ENCODE measurements at regions not wholly inside any gene's neighbourhood (a gene's known extent, or its start where the extent isn't known, plus 50 kb on each side); places are given as distances from the start of the nearest gene placed in this dataset.

DNA sequence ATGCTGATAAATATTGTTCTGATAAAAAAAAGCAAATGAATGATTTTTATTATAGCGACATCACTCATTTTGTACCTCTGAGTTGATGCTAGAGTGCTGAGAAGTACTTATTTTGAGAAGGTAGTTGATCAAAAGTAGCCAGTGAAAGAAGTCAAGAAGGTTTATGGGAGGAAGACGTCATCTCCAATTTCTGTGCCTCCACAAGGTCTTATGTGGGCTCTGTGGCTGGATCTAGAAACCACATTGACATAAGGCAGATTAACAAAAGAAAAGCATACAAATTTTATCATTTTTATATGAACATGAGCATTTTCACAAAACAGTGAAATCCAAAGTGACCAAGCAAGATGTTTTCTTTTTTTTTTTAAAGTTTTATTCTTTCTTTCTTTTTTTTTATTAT, 289.5 kb upstream of the FAR2 start:
- H3K27ac ChIP-seq = no peak overlapping the region
- H3K27me3 ChIP-seq (ENCODE audit: insufficient read depth in 3 of 3, low read length in 2 of 3) = no peaks in the 10 kb centered on the region
- intact Hi-C loops (cut with DNase I) = no loop called here
- TF ChIP-seq, protein P1, sequence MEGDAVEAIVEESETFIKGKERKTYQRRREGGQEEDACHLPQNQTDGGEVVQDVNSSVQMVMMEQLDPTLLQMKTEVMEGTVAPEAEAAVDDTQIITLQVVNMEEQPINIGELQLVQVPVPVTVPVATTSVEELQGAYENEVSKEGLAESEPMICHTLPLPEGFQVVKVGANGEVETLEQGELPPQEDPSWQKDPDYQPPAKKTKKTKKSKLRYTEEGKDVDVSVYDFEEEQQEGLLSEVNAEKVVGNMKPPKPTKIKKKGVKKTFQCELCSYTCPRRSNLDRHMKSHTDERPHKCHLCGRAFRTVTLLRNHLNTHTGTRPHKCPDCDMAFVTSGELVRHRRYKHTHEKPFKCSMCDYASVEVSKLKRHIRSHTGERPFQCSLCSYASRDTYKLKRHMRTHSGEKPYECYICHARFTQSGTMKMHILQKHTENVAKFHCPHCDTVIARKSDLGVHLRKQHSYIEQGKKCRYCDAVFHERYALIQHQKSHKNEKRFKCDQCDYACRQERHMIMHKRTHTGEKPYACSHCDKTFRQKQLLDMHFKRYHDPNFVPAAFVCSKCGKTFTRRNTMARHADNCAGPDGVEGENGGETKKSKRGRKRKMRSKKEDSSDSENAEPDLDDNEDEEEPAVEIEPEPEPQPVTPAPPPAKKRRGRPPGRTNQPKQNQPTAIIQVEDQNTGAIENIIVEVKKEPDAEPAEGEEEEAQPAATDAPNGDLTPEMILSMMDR (IDR thresholded peaks at IDR 0.05) = no peak
- no peaks in the 10 kb centered on the region for H3K9me3 ChIP-seq
- H3K4me3 ChIP-seq = no peak overlapping the region
- DNase-seq = no peak
- H3K36me3 ChIP-seq (ENCODE audit: insufficient read depth in 1 of 2, low read depth in 1 of 2) = no peaks in the 10 kb centered on the region
- no peak for ATAC-seq
- H3K4me1 ChIP-seq = no peaks in the 10 kb centered on the region
- 87 to 91% (median 88%) methylated on average over 2 of the region's 2 CpGs for WGBS, 3 donors

DNA sequence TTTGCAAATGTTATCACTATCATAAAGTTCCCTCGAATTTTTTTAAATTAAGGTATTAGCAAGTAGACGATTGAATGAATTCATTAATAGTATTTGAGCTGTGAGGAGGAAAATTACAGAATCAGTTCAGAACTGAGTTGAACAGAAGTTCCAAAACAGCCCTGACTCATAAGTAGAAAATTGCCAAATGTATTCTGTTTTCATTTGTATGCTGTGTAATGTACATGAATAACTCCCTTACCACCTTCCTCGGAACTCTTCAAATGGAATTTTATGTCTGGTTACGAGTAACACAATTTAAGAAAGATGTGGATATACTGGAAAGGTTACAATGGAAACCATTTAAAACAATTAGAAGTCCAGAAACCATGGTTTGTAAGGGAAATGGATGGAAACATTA, 283.3 kb upstream of the FAR2 start:
- WGBS, 3 donors = 68 to 77% (median 69%) methylated on average over 4 of the region's 4 CpGs
- no peak for ATAC-seq
- Histone ChIP-seq H3K36me3 (ENCODE audit: insufficient read depth in 1 of 2, low read depth in 1 of 2) (no peaks in the 10 kb centered on the region), H3K27ac (no peak overlapping the region), H3K4me3 (no peak overlapping the region), H3K9me3 (no peaks in the 10 kb centered on the region), H3K4me1 (no peaks in the 10 kb centered on the region), H3K27me3 (ENCODE audit: insufficient read depth in 3 of 3, low read length in 2 of 3) (no peaks in the 10 kb centered on the region)
- intact Hi-C loops (cut with DNase I) = no loop called here
- TF ChIP-seq, protein P1 (IDR thresholded peaks at IDR 0.05) = no peak
- DNase-seq = no peak

DNA sequence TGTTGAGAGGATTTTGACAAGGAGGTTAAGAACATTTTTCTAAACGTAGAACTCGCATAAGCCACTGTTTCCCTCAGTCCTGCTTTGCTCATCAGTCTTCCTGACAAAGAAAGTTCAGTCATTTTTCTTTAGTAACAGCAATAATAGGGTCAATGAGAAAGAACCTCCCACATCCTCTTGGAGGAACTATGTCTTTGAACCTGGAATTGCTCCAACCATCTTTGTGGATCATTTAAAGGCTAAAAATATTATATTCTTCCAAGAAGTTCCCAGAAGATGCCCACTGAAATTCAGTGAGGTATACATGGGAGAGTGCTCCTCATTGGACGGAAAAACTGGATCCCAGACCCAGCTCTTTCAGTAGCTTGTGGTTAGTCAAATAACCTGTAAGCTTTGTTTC, 282.8 kb upstream of the FAR2 start:
- intact Hi-C loops (cut with DNase I) = no loop called here
- ATAC-seq (no peak), DNase-seq (no peak)
- WGBS, 3 donors = 45 to 65% (median 56%) methylated on average over 3 of the region's 3 CpGs
- Histone ChIP-seq H3K9me3 (no peaks in the 10 kb centered on the region), H3K27me3 (ENCODE audit: insufficient read depth in 3 of 3, low read length in 2 of 3) (no peaks in the 10 kb centered on the region), H3K4me1 (no peaks in the 10 kb centered on the region), H3K27ac (no peak overlapping the region), H3K4me3 (no peak overlapping the region), H3K36me3 (ENCODE audit: insufficient read depth in 1 of 2, low read depth in 1 of 2) (no peaks in the 10 kb centered on the region)
- TF ChIP-seq, protein P1 (IDR thresholded peaks at IDR 0.05) = no peak

DNA sequence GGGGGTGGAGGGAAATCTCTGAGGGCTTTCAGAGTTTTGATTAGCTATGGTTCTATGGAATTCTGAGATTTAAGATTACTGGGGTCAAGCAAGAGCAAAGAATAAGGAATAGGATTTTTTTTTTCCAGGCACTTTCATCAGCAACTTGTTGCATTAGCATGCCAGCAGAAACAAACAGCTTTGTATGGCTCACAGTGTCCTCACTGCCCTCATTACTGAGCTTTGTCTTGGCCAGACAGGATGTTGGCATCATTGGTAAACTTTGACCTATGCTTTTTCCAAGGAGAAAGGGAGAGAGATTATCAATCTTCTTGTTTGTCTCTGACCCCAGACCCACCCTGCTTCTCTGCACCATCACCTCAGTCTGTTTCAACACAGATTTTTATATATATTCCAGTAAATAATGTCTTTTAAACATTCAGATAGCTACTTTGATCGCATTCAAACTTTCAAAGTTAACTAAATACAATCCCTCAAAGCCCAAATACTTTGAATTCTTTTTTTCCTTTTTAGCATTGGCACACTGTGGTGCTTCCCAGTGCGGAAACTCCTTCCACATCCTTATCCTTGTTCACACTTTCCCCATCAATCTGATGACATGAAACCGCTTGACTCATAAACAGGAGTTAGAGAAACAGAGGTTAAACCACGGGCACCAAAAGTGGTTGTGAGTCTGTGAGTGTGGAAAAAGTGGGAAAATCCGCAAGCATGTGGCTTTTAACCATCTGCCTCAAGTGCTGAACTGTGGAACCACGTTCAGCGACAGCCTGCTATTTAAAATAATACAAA, 282.2 kb upstream of the FAR2 start:
- WGBS, 3 donors = 78 to 89% (median 81%) methylated on average over 7 of the region's 7 CpGs
- TF ChIP-seq, protein P1 (IDR thresholded peaks at IDR 0.05) = no peak
- Histone ChIP-seq H3K9me3 (no peaks in the 10 kb centered on the region), H3K4me3 (no peak overlapping the region), H3K27ac (no peak overlapping the region), H3K36me3 (ENCODE audit: insufficient read depth in 1 of 2, low read depth in 1 of 2) (no peaks in the 10 kb centered on the region), H3K27me3 (ENCODE audit: insufficient read depth in 3 of 3, low read length in 2 of 3) (no peaks in the 10 kb centered on the region), H3K4me1 (no peaks in the 10 kb centered on the region)
- DNase-seq (no peak), ATAC-seq (no peak)
- intact Hi-C loops (cut with DNase I) = no loop called here

DNA sequence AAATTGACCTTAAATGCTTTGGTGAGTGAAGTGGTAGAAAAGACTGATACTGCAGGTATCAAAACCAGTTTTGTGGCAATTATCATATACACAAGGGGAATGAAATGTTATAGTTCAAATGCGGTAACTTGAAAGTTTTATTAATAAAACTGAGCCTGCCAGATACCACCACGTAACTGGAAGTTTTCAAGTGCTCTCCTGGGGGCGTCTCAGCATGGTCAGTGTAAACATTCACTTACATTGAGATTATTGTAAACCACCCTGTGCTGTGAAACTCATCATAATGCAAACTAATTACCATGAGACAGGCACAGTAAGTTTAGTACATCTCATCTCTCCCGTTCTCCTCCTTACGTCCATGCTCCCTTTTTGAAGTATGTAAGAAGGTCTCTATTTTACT, 280.7 kb upstream of the FAR2 start:
- no peaks in the 10 kb centered on the region for H3K9me3 ChIP-seq
- no peaks in the 10 kb centered on the region for H3K4me1 ChIP-seq
- DNase-seq (no peak), ATAC-seq (no peak)
- intact Hi-C loops (cut with DNase I) = no loop called here
- H3K27me3 ChIP-seq (ENCODE audit: insufficient read depth in 3 of 3, low read length in 2 of 3) = no peaks in the 10 kb centered on the region
- WGBS, 3 donors = 70 to 77% (median 74%) methylated on average over 5 of the region's 5 CpGs
- no peak overlapping the region for H3K4me3 ChIP-seq
- TF ChIP-seq, protein P1 (IDR thresholded peaks at IDR 0.05) = no peak
- H3K36me3 ChIP-seq (ENCODE audit: insufficient read depth in 1 of 2, low read depth in 1 of 2) = no peaks in the 10 kb centered on the region
- no peak overlapping the region for H3K27ac ChIP-seq
